GM12864 (cell line): ENCODE measurements at regions not wholly inside any gene's neighbourhood (a gene's known extent, or its start where the extent isn't known, plus 50 kb on each side); places are given as distances from the start of the nearest gene placed in this dataset.
"Not testable (repeated sequence)": the region's sequence is repeated elsewhere in the genome, so short reads cannot be mapped to it uniquely, and the experiment has no call there.

Experiments used
- DNase-seq: peaks from one replicate; pipeline ENCODE4 v3.0.0-alpha.2; 2011; ENCODE audit warnings: low read depth
- H3K4me3 ChIP-seq: 2 replicates; pipeline ENCODE4 v1.5.1; 2011; ENCODE audit warnings: mild to moderate bottlenecking, low read depth, low read length, control low read depth
- TF ChIP-seq, protein P1 (sequence below): IDR thresholded peaks from 2 replicates; pipeline ENCODE4 v1.5.1; 2011; ENCODE audit warnings: low read depth, mild to moderate bottlenecking, moderate library complexity, low read length, control low read depth, inconsistent platforms; ENCODE audit errors: missing control alignments

DNA sequence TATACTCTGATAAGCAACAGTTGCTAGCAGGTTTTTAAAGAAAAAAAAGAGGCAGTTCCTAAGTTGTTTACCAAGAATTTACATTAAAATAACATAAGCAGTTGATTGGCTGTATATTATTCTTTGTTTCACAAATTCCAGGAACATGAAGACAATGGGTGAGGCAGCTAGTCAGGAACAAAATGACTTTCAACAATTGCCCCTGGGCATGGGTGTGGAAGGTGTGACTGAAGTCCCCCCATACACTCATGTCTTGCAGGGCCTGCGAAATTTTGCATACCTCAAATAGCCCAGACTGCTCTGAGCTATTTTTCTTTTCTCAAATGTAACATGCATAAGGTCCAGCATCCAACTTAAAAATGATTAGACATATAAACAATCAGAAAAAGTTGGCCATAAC lies 267.2 kb upstream of the DIO3 start:
- H3K4me3 ChIP-seq = no peak overlapping the region

DNA sequence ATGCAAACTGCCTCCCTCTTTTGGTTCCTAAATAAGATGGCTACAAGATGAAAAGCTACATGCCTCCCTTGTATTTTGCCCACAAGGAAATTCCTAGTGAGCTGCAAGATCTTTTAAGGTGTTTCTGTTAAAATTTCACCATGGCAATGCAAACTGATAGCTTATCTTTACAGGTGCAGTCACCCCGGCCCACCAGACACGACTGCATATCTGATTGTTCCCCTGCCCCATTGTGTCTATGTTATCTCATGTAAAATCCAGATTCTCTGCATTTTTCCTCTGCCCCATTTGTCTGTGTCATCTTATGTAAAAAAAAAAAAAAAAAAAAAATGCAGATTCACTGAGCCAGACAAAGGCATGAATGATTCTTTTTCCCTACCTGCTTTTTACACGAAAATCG lies 261.5 kb upstream of the DIO3 start:
- not testable (repeated sequence) for H3K4me3 ChIP-seq, DNase-seq

More for the DNA sequence above, 267.2 kb upstream of the DIO3 start:
- DNase-seq = no peak
- TF ChIP-seq, protein P1, sequence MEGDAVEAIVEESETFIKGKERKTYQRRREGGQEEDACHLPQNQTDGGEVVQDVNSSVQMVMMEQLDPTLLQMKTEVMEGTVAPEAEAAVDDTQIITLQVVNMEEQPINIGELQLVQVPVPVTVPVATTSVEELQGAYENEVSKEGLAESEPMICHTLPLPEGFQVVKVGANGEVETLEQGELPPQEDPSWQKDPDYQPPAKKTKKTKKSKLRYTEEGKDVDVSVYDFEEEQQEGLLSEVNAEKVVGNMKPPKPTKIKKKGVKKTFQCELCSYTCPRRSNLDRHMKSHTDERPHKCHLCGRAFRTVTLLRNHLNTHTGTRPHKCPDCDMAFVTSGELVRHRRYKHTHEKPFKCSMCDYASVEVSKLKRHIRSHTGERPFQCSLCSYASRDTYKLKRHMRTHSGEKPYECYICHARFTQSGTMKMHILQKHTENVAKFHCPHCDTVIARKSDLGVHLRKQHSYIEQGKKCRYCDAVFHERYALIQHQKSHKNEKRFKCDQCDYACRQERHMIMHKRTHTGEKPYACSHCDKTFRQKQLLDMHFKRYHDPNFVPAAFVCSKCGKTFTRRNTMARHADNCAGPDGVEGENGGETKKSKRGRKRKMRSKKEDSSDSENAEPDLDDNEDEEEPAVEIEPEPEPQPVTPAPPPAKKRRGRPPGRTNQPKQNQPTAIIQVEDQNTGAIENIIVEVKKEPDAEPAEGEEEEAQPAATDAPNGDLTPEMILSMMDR = no peak

DNA sequence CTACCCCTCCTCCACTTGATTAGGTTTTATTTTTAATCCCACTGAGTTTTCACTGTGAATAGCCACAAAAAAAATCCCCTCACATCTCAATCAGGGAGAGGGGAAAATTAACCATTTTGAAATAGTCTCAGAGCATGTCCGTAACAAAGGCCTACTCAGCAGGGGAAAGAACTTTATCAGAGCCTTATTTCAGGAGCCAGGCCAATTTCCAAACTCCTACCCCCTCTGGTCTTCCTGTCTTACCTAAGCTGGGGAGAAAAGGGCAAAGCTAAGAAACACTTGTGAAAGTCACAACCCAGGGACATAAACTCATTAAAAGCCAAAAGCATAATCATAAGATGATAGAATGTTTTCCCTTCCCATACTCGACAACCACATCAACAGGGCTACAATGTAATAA lies 260.3 kb upstream of the DIO3 start:
- no peak for DNase-seq
- TF ChIP-seq, protein P1 = no peak
- H3K4me3 ChIP-seq = no peak overlapping the region

- not testable (repeated sequence) for DNase-seq, H3K4me3 ChIP-seq
Observed at GRCh38 chr14:101307162-101307561, 254.1 kb upstream of the DIO3 start.

DNA sequence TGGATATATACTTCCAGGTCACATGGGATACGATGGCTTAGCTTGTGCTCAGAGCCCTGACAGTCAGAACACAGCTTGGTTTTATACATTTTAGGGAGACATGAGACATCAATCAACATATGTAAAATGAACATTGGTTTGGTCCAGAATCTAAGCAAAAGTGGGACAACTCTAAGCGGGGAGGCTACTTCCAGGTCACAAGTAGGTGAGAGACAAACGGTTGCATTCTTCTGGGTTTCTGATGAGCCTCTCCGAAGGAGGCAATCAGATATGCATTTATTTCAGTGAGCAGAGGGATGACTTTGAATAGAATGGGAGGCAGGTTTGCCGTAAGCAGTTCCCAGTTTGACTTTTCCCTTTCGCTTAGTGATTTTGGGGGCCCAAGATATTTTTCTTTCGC lies 250.1 kb upstream of the DIO3 start:
- H3K4me3 ChIP-seq, DNase-seq: not testable (repeated sequence)

GRCh38 chr14:101313268-101313667 lies 248.0 kb upstream of the DIO3 start:
- H3K4me3 ChIP-seq = no peak overlapping the region
- TF ChIP-seq, protein P1 = no peak
- DNase-seq = no peak

DNA sequence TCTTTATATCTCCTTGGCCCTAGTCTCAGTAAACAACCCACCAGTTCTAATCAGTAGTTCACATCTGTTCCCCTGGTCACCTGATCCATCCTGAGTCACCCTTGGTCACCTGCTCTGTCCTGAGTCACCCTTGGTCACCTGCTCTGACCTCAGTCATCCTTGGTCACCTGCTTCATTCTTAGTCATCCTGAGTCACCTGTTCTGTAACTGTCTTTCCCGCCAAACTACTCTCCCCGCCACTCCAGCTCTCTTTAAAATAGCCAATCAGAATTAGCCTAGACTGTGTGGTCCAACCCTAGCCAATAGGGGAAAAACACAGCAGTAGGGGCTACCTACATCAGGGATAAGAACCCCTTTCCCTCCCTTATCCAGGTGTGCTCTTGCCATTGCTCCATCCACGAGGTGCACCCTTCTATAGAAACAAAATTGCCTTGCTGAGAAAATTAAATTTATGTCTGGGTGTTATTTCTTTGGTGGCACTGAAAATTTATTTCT lies 245.4 kb upstream of the DIO3 start:
- DNase-seq = no peak
- no peak overlapping the region for H3K4me3 ChIP-seq
- TF ChIP-seq, protein P1 = no peak

- TF ChIP-seq, protein P1 = no peak
- H3K4me3 ChIP-seq = no peak overlapping the region
- no peak for DNase-seq
Observed at GRCh38 chr14:101318271-101318670, 243.0 kb upstream of the DIO3 start.

GRCh38 chr14:101320396-101320795 lies 240.9 kb upstream of the DIO3 start:
- H3K4me3 ChIP-seq = no peak overlapping the region
- TF ChIP-seq, protein P1 = no peak
- no peak for DNase-seq
